Lower leg skin (tissue), 4 donors: ENCODE measurements at regions not wholly inside any gene's neighbourhood (a gene's known extent, or its start where the extent isn't known, plus 50 kb on each side); places are given as distances from the start of the nearest gene placed in this dataset.

Source experiments
- DNase-seq, 2 donors: peaks; one replicate each; pipeline ENCODE4 v3.0.0-alpha.2; 2019; ENCODE audit warnings: low spot score in 2 of 2
- H3K4me3 ChIP-seq: fragments of 200-600 bp; sonication (generic); 2 replicates; pipeline ENCODE4 v1.5.1; 2017; ENCODE audit warnings: mild to moderate bottlenecking, low read depth; ENCODE audit not compliant: poor library complexity, severe bottlenecking
- POLR2A ChIP-seq, 2 donors: fragments of 450-650 bp; IDR thresholded peaks; one replicate each; pipeline ENCODE4 v1.6.1; 2016 to 2017; ENCODE audit warnings: antibody characterized with exemption in 2 of 2, mild to moderate bottlenecking in 1 of 2, moderate library complexity in 1 of 2
- WGBS, 2 donors: methylation state at CpG; one replicate each; pipeline ENCODE4 v1.1.5; 2018; 5-methylcytosine and 5-hydroxymethylcytosine counted together
- intact Hi-C: fragments of 100-400 bp; cut with DNase I; formaldehyde crosslinking; loops from one replicate; pipeline ENCODE4 v1.15.0; 2023; ENCODE audit warnings: low total_unique reads
- TF ChIP-seq, protein P1 (sequence below), 3 donors: fragments of 450-650 bp; IDR thresholded peaks; one replicate each; pipeline ENCODE4 v1.5.1; 2016; ENCODE audit warnings: antibody characterized with exemption in 3 of 3, mild to moderate bottlenecking in 3 of 3, moderate library complexity in 2 of 3

GRCh38 chr6:165229216-165229615 is 80.2 kb downstream of the C6orf118 start:
- no peak for TF ChIP-seq POLR2A (IDR thresholded peaks at IDR 0.05)
- TF ChIP-seq, protein P1, sequence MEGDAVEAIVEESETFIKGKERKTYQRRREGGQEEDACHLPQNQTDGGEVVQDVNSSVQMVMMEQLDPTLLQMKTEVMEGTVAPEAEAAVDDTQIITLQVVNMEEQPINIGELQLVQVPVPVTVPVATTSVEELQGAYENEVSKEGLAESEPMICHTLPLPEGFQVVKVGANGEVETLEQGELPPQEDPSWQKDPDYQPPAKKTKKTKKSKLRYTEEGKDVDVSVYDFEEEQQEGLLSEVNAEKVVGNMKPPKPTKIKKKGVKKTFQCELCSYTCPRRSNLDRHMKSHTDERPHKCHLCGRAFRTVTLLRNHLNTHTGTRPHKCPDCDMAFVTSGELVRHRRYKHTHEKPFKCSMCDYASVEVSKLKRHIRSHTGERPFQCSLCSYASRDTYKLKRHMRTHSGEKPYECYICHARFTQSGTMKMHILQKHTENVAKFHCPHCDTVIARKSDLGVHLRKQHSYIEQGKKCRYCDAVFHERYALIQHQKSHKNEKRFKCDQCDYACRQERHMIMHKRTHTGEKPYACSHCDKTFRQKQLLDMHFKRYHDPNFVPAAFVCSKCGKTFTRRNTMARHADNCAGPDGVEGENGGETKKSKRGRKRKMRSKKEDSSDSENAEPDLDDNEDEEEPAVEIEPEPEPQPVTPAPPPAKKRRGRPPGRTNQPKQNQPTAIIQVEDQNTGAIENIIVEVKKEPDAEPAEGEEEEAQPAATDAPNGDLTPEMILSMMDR (IDR thresholded peaks at IDR 0.05) = no peak
- H3K4me3 ChIP-seq = no peak overlapping the region
- DNase-seq = no peak
- intact Hi-C loops = no loop called here
- 79 to 81% methylated on average over 5 of the region's 5 CpGs for WGBS, 2 donors

DNA sequence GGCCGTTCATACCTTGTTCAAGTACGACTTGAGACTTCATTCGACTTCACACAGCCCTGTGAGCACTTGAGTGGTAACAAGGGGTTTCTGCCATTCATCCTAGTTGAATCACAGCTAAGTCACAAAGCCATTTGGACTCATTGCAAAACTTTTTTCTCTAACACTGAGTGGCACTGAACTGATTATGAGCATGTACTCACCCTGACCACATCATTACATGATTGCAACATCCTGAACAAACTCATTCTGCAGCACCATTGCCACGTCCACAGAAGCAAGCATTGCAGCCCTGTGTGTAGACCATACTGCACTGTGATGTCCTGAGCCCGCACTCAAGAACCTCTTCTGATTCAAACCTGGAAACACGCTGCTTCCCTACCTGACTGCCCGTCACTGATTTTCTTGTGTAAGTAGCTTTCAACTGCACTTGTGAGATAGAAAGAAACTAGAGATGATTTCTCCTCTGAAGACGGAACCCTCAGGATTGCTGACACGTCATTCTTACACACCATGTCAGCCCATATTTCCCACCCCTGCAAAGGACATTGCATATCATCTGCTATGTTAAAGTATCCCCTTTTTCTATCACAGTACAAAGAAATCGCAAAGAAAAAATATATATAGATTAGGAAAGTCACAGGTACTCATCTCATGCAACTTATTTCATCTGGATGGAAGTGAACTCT is 81.6 kb downstream of the C6orf118 start:
- WGBS, 2 donors = 77 to 86% methylated on average over 10 of the region's 10 CpGs
- DNase-seq = no peak
- no peak overlapping the region for H3K4me3 ChIP-seq
- intact Hi-C loops = no loop called here
- TF ChIP-seq, protein P1 (IDR thresholded peaks at IDR 0.05) = no peak
- TF ChIP-seq POLR2A (IDR thresholded peaks at IDR 0.05) = no peak

DNA sequence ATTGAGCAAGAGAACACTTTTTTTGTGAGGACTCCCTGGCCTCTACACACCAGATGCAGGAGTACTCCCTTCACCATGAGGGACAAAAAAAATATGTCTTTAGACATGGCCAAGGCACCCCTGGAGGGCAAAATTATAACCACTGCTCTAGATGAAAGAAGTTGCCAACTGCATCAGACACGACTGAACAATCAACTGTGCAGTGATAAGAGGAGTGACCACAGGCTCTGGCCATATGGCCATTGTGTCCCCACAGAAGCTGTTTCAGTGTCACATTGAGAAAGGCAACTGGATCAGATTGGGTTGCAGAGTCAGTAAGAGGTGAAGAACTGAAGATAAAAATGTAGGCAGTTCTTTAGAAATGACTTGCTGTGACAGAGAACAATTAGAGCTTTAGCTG is 85.7 kb downstream of the C6orf118 start:
- intact Hi-C loops = no loop called here
- 32 to 65% methylated on average over 1 of the region's 1 CpG for WGBS, 2 donors
- no peak overlapping the region for H3K4me3 ChIP-seq
- no peak for DNase-seq
- TF ChIP-seq, protein P1 (IDR thresholded peaks at IDR 0.05) = no peak
- TF ChIP-seq POLR2A (IDR thresholded peaks at IDR 0.05) = no peak

DNA sequence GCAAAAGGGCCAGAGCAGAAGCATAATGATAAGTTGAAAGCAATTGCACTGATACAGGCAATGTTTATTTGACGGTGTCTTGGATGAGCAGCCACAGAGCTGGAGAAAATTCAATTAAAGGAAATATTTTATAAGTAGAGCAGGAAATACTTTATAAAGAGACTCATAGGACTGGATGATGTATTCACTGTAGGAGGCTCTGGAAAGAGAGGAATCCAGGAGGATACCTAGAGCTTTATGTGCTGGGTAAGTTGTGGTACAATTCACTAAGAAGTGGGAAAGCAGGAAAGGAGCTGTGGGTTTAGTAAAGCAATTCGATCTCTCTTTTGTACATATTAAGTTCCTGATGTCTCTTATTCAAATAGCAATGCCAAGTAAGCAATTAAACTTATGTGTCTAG is 86.3 kb downstream of the C6orf118 start:
- WGBS, 2 donors = 88 to 91% methylated on average over 2 of the region's 2 CpGs
- no peak for DNase-seq
- intact Hi-C loops = no loop called here
- H3K4me3 ChIP-seq = no peak overlapping the region
- TF ChIP-seq, protein P1 (IDR thresholded peaks at IDR 0.05) = no peak
- TF ChIP-seq POLR2A (IDR thresholded peaks at IDR 0.05) = no peak

- no peak overlapping the region for H3K4me3 ChIP-seq
- DNase-seq = no peak
- 95% methylated on average over 5 of the region's 5 CpGs for WGBS, 2 donors
- TF ChIP-seq, protein P1 (IDR thresholded peaks at IDR 0.05) = no peak
- TF ChIP-seq POLR2A (IDR thresholded peaks at IDR 0.05) = no peak
- intact Hi-C loops = no loop called here
Observed at GRCh38 chr6:165222315-165223025, 86.9 kb downstream of the C6orf118 start.
